HCT116 (cell line): ENCODE measurements at regions not wholly inside any gene's neighbourhood (a gene's known extent, or its start where the extent isn't known, plus 50 kb on each side); places are given as distances from the start of the nearest gene placed in this dataset.

Experiments
- ATAC-seq: fragments of 200-7000 bp; cut with Tn5 transposase; 2 replicates; pipeline ENCODE4 v1.9.1; 2020; ENCODE audit warnings: mild to moderate bottlenecking, moderate library complexity
- BruUV-seq: library from RNA; stranded (reverse); fragments of 400-500 nt; replicated peaks from 2 replicates; lab custom pipeline; 2021; lab: Mats Ljungman, UMichigan
- CTCF ChIA-PET: fragments of 300-600 bp; sonication (Branson Sonifier 250); formaldehyde crosslinking; loops from one replicate; lab custom pipeline; 2021; ENCODE audit warnings: antibody characterized with exemption; lab: Charles Lee
- POLR2A ChIA-PET: fragments of 300-600, 350-600 bp; sonication (Branson Sonifier 250); formaldehyde crosslinking; loops from one replicate; lab custom pipeline; 2021; ENCODE audit warnings: antibody characterized with exemption; lab: Charles Lee
- RAD21 ChIA-PET, 2 experiments: fragments of 300-600 bp; sonication (Branson Sonifier 250); formaldehyde crosslinking; loops; one replicate each; lab custom pipeline; 2023; ENCODE audit warnings: low total read pairs in 2 of 2; ENCODE audit not compliant: uncharacterized antibody in 2 of 2, unreplicated experiment in 2 of 2, low non-redundant PET in 1 of 2; lab: Charles Lee
- DNase-seq: peaks from one replicate; pipeline ENCODE4 v3.0.0-alpha.2; 2010; ENCODE audit warnings: low read depth, low spot score
- H2AFZ ChIP-seq: fragments of 200-600 bp; shearing (Covaris generic), sonication (generic); 2 replicates; pipeline ENCODE4 v1.6.1; 2017; ENCODE audit warnings: low read depth, mixed run types, mixed read lengths, antibody characterized with exemption, low read length; ENCODE audit not compliant: poor library complexity, severe bottlenecking
- H3K27ac ChIP-seq: 2 replicates; pipeline ENCODE4 v1.5.1; 2012; ENCODE audit warnings: low read depth, low read length
- H3K27me3 ChIP-seq: fragments of 200-600 bp; sonication (generic); 2 replicates; pipeline ENCODE4 v1.6.1; 2016; ENCODE audit warnings: mixed run types, low read length, mixed read lengths; ENCODE audit not compliant: insufficient read depth
- H3K36me3 ChIP-seq, 2 experiments: fragments of 200-500 bp in 1 of 2; fragments of 200-600 bp in 1 of 2; sonication (Bioruptor generic) in 1 of 2; sonication (generic) in 1 of 2; 2 replicates each; pipeline versions ENCODE4 v1.5.1 to v1.6.1; 2014 to 2016; ENCODE audit warnings: low read length in 2 of 2, inconsistent platforms in 1 of 2, mixed read lengths in 1 of 2, mixed run types in 1 of 2; ENCODE audit not compliant: insufficient read depth in 2 of 2, control insufficient read depth in 1 of 2
- H3K4me1 ChIP-seq, 2 experiments: fragments of 200-600 bp in 1 of 2; sonication (generic) in 1 of 2; 2 replicates each; pipeline versions ENCODE4 v1.5.1 to v1.6.1; 2012 to 2017; ENCODE audit warnings: low read length in 2 of 2, inconsistent platforms in 1 of 2, mild to moderate bottlenecking in 1 of 2, mixed read lengths in 1 of 2, mixed run types in 1 of 2, moderate library complexity in 1 of 2; ENCODE audit not compliant: insufficient read depth in 2 of 2, control insufficient read depth in 1 of 2
- H3K4me2 ChIP-seq: fragments of 200-600 bp; sonication (generic); 2 replicates; pipeline ENCODE4 v1.6.1; 2017; ENCODE audit warnings: mixed run types, low read length, mixed read lengths
- H3K4me3 ChIP-seq, 2 experiments: fragments of 200-600 bp in 1 of 2; sonication (generic) in 1 of 2; replicated peaks in 1 of 2; 2 replicates each; pipeline ENCODE4 v1.5.1; 2011 to 2016; ENCODE audit warnings: low read length in 2 of 2, control low read depth in 1 of 2, low read depth in 1 of 2, mild to moderate bottlenecking in 1 of 2, mixed read lengths in 1 of 2, mixed run types in 1 of 2
- H3K79me2 ChIP-seq: fragments of 200-600 bp; sonication (generic); 2 replicates; pipeline ENCODE4 v1.6.1; 2017; ENCODE audit warnings: mild to moderate bottlenecking, mixed run types, low read length, moderate library complexity, mixed read lengths; ENCODE audit not compliant: insufficient read depth
- H3K9ac ChIP-seq: fragments of 200-600 bp; sonication (generic); 2 replicates; pipeline ENCODE4 v1.6.1; 2016; ENCODE audit warnings: low read length, mixed read lengths
- H3K9me2 ChIP-seq: fragments of 200-600 bp; sonication (generic), shearing (Covaris generic); 2 replicates; pipeline ENCODE4 v1.6.1; 2017; ENCODE audit warnings: mixed run types, mild to moderate bottlenecking, moderate library complexity; ENCODE audit not compliant: insufficient read depth
- H3K9me3 ChIP-seq, 2 experiments: fragments of 200-500 bp in 1 of 2; fragments of 200-600 bp in 1 of 2; sonication (Bioruptor generic) in 1 of 2; sonication (generic) in 1 of 2; 2 replicates each; pipeline ENCODE4 v1.6.1; 2014 to 2017; ENCODE audit warnings: low read length in 2 of 2, mixed read lengths in 2 of 2, inconsistent platforms in 1 of 2, low read depth in 1 of 2, mild to moderate bottlenecking in 1 of 2, mixed run types in 1 of 2, moderate library complexity in 1 of 2; ENCODE audit not compliant: control insufficient read depth in 1 of 2, insufficient read depth in 1 of 2
- H4K20me1 ChIP-seq: fragments of 200-600 bp; sonication (generic), shearing (Covaris generic); 2 replicates; pipeline ENCODE4 v1.6.1; 2017; ENCODE audit warnings: mixed run types, mild to moderate bottlenecking, moderate library complexity; ENCODE audit not compliant: insufficient read depth
- CBX3 ChIP-seq: IDR thresholded peaks from 2 replicates; pipeline ENCODE4 v1.6.1; 2012; ENCODE audit warnings: low read depth
- CEBPB ChIP-seq: IDR thresholded peaks from 2 replicates; pipeline ENCODE4 v1.6.1; 2012; ENCODE audit warnings: low read depth
- CTCF ChIP-seq, 3 experiments: fragments of 200-600 bp in 1 of 3; sonication (generic) in 1 of 3; IDR thresholded peaks in 2 of 3; conservative IDR thresholded peaks in 1 of 3; 2 replicates each; pipeline ENCODE4 v1.5.1; 2012 to 2017; ENCODE audit warnings: low read depth in 2 of 3, low read length in 2 of 3, antibody characterized with exemption in 1 of 3, borderline replicate concordance in 1 of 3, control low read depth in 1 of 3, mild to moderate bottlenecking in 1 of 3, mixed read lengths in 1 of 3, mixed run types in 1 of 3, moderate library complexity in 1 of 3; ENCODE audit not compliant: insufficient read depth in 1 of 3
- JUND ChIP-seq: IDR thresholded peaks from 2 replicates; pipeline ENCODE4 v1.6.1; 2012
- RAD21 ChIP-seq: IDR thresholded peaks from 2 replicates; pipeline ENCODE4 v1.6.1; 2012; ENCODE audit warnings: low read depth, mild to moderate bottlenecking
- SIN3A ChIP-seq: IDR thresholded peaks from 2 replicates; pipeline ENCODE4 v1.6.1; 2012; ENCODE audit warnings: low read depth
- TCF7L2 ChIP-seq: IDR thresholded peaks from 2 replicates; pipeline ENCODE4 v1.7.0; 2011; ENCODE audit warnings: borderline replicate concordance, inconsistent platforms; ENCODE audit not compliant: insufficient read depth, insufficient read length; ENCODE audit errors: extremely low read depth
- ZNF274 ChIP-seq: fragments of 200-500 bp; sonication (Bioruptor generic); IDR thresholded peaks from 2 replicates; pipeline ENCODE4 v1.6.1; 2014; ENCODE audit warnings: mild to moderate bottlenecking, low read depth, low read length, inconsistent platforms
- intact Hi-C: fragments of 100-400 bp; cut with micrococcal nuclease; formaldehyde crosslinking; loops from 2 replicates; pipeline ENCODE4 v1.10.0; 2022

- Histone ChIP-seq H3K4me1 (peaks cover 0 to 16% of the 10 kb centered on the region in 2 experiments; a peak in 2 of 4 replicates), H3K4me3 (no peak overlapping the region), H3K36me3 (no peaks in the 10 kb centered on the region), H3K4me2 (no peak overlapping the region), H3K9me2 (no peaks in the 10 kb centered on the region), H3K27ac (no peak overlapping the region), H3K9ac (no peak overlapping the region), H4K20me1 (no peaks in the 10 kb centered on the region), H3K79me2 (no peaks in the 10 kb centered on the region), H3K27me3 (no peaks in the 10 kb centered on the region), H2AFZ (no peak overlapping the region), H3K9me3 (no peaks in the 10 kb centered on the region)
- intact Hi-C loops = no loop called here
- TF ChIP-seq CBX3 = no peak
- TF ChIP-seq SIN3A = no peak
- TF ChIP-seq CTCF (IDR thresholded peaks at IDR 0.05 in 2 of 3, conservative IDR thresholded peaks at IDR 0.05 in 1 of 3; ENCODE audit: borderline replicate concordance in 1 of 3, insufficient read depth in 1 of 3, low read depth in 2 of 3, low read length in 2 of 3) = no peak
- TF ChIP-seq RAD21 = no peak
- TF ChIP-seq JUND = no peak
- TF ChIP-seq CEBPB = no peak
- TF ChIP-seq ZNF274 = no peak
- TF ChIP-seq TCF7L2 = no peak
- DNase-seq = no peak
- BruUV-seq = no TSS peak
- POLR2A ChIA-PET = no interaction called here
- CTCF ChIA-PET = no interaction called here
- RAD21 ChIA-PET = no interaction called here
- ATAC-seq = no peak
These were observed 614.3 kb downstream of the ZEB2 start for GRCh38 chr2:143905587-143905986.
